ENCODE measurements at regions not wholly inside any gene's neighbourhood (a gene's known extent, or its start where the extent isn't known, plus 50 kb on each side); places are given as distances from the start of the nearest gene placed in this dataset.

- intact Hi-C loops (cut with DNase I) = no loop called here
- 82% methylated on average over 5 of the region's 5 CpGs for whole genome bisulfite sequencing, 2 donors
- H3K27ac ChIP-seq = no peak overlapping the region
- no peak for ATAC-seq
- TF ChIP-seq, protein P1, sequence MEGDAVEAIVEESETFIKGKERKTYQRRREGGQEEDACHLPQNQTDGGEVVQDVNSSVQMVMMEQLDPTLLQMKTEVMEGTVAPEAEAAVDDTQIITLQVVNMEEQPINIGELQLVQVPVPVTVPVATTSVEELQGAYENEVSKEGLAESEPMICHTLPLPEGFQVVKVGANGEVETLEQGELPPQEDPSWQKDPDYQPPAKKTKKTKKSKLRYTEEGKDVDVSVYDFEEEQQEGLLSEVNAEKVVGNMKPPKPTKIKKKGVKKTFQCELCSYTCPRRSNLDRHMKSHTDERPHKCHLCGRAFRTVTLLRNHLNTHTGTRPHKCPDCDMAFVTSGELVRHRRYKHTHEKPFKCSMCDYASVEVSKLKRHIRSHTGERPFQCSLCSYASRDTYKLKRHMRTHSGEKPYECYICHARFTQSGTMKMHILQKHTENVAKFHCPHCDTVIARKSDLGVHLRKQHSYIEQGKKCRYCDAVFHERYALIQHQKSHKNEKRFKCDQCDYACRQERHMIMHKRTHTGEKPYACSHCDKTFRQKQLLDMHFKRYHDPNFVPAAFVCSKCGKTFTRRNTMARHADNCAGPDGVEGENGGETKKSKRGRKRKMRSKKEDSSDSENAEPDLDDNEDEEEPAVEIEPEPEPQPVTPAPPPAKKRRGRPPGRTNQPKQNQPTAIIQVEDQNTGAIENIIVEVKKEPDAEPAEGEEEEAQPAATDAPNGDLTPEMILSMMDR (IDR thresholded peaks at IDR 0.05) = no peak
- TF ChIP-seq POLR2A (IDR thresholded peaks at IDR 0.05) = no peak
- no peaks in the 10 kb centered on the region for H3K36me3 ChIP-seq (replicated peaks in 1 of 2; ENCODE audit: insufficient read depth in 1 of 2, low read depth in 2 of 2)
- H3K27me3 ChIP-seq = no peaks in the 10 kb centered on the region
- no peaks in the 10 kb centered on the region for H3K4me1 ChIP-seq
- DNase-seq = no peak
- no peak overlapping the region for H3K4me3 ChIP-seq
- H3K9me3 ChIP-seq = no peaks in the 10 kb centered on the region
Measured at GRCh38 chr2:211138551-211138950, 582.2 kb downstream of the CPS1 start.

DNA sequence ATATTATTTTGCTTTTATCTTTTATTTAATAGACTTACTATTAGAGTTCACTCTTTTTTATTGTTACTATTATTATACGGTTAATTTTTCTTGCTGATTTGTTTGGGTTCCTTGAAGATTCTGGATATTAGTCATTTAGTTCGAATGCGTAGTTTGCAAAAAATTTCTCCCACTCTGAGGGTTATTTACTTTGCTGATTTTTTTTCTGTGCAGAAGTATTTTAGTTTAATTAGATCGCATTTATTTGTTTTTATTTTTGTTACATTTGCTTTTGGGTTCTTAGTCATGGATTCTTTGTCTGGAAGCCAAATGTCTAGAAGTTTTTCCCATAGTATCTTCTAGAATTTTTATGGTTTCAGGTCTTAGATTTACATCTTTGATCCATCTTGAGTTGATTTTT, 585.2 kb downstream of the CPS1 start:
- DNase-seq = no peak
- no peak overlapping the region for H3K27ac ChIP-seq
- WGBS, 2 donors = 65 to 70% methylated on average over 4 of the region's 4 CpGs
- H3K9me3 ChIP-seq = no peaks in the 10 kb centered on the region
- H3K27me3 ChIP-seq = no peaks in the 10 kb centered on the region
- H3K4me1 ChIP-seq = no peaks in the 10 kb centered on the region
- H3K36me3 ChIP-seq (replicated peaks in 1 of 2; ENCODE audit: insufficient read depth in 1 of 2, low read depth in 2 of 2) = no peaks in the 10 kb centered on the region
- no peak for TF ChIP-seq POLR2A (IDR thresholded peaks at IDR 0.05)
- TF ChIP-seq, protein P1 (IDR thresholded peaks at IDR 0.05) = no peak
- no peak overlapping the region for H3K4me3 ChIP-seq
- intact Hi-C loops (cut with DNase I) = no loop called here
- no peak for ATAC-seq

DNA sequence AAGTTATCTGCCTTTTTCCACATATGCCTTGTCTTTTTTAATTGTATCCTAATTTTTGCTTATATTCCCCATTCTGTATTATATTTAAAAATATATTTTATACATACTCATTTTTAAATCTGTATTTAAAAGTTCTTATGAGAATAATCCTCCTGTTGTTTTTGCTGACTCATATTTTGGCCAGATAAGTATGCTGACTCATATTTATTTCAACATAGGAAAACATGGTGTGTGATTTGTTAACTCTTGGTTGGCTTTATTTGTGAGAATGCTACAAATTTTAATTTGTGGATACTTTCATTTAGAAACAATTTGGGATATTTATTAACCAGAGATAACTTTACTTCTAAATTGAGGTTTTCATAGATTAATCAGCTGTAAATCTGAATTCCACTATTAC, 587.7 kb downstream of the CPS1 start:
- Histone ChIP-seq H3K4me1 (no peaks in the 10 kb centered on the region), H3K27me3 (no peaks in the 10 kb centered on the region), H3K9me3 (no peaks in the 10 kb centered on the region), H3K4me3 (no peak overlapping the region), H3K27ac (no peak overlapping the region), H3K36me3 (replicated peaks in 1 of 2; ENCODE audit: insufficient read depth in 1 of 2, low read depth in 2 of 2) (no peaks in the 10 kb centered on the region)
- ATAC-seq = no peak
- intact Hi-C loops (cut with DNase I) = no loop called here
- TF ChIP-seq POLR2A (IDR thresholded peaks at IDR 0.05) = no peak
- TF ChIP-seq, protein P1 (IDR thresholded peaks at IDR 0.05) = no peak
- DNase-seq = no peak

DNA sequence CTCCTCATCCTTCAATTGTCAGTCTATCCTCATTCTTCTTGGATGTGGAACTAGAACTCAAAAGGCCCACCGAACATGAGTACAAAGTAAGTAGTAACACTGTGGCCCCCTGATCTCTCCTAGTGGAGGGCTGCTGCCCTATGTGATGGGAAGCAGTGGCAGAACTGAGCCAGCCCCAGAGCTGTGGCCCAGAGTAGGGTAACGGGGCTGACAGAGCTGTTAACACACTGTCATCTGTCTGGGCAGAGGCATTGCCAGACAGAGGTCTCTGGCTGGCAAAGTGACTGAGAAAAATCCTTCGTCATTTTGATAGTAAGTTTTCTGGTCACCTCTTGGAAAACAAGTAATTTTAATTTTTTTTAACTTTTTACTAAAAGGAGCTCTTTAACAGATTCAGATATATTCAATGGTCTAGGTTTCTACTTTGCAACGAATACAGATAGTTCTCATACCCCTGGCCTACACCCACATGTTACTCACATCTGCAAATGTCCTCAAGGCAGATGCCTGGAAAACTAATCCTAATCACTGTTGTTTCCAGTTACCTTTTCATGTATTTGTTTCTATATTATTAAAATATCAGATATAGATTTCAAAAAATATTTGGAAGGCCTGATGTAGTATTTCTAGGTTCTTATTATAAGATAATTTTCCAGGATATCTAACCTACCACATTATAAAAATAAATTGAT, 588.7 kb downstream of the CPS1 start:
- Histone ChIP-seq H3K36me3 (replicated peaks in 1 of 2; ENCODE audit: insufficient read depth in 1 of 2, low read depth in 2 of 2) (no peaks in the 10 kb centered on the region), H3K4me1 (no peaks in the 10 kb centered on the region), H3K27ac (no peak overlapping the region), H3K9me3 (no peaks in the 10 kb centered on the region), H3K4me3 (no peak overlapping the region), H3K27me3 (no peaks in the 10 kb centered on the region)
- 74 to 79% methylated on average over 4 of the region's 4 CpGs for WGBS, 2 donors
- no peak for TF ChIP-seq POLR2A (IDR thresholded peaks at IDR 0.05)
- TF ChIP-seq, protein P1 (IDR thresholded peaks at IDR 0.05) = no peak
- ATAC-seq = no peak
- no peak for DNase-seq
- intact Hi-C loops (cut with DNase I) = no loop called here

DNA sequence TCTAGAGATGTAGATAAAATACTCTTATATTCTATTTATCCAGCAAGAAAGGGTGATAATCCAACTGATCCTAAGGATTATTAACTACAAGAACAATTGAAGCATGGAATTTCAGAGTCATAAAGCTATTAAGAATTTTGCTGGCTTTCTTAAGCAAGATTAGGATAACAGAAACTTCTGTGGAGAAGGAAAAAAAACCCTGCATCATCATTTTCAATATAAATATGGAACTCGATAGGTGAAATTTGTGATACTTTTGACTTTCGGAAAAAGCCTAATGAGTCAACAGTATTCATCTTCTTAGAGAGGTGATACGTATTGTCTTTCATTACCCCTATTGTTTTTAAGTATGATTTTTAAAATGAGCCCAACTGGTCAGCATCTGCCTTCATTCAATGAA, 593.3 kb downstream of the CPS1 start:
- DNase-seq (no peak), ATAC-seq (no peak)
- intact Hi-C loops (cut with DNase I) = no loop called here
- Histone ChIP-seq H3K9me3 (no peaks in the 10 kb centered on the region), H3K4me3 (no peak overlapping the region), H3K27ac (no peak overlapping the region), H3K4me1 (no peaks in the 10 kb centered on the region), H3K36me3 (replicated peaks in 1 of 2; ENCODE audit: insufficient read depth in 1 of 2, low read depth in 2 of 2) (no peaks in the 10 kb centered on the region), H3K27me3 (no peaks in the 10 kb centered on the region)
- 83 to 87% methylated on average over 3 of the region's 3 CpGs for WGBS, 2 donors
- TF ChIP-seq POLR2A (IDR thresholded peaks at IDR 0.05) = no peak
- TF ChIP-seq, protein P1 (IDR thresholded peaks at IDR 0.05) = no peak

Measured in body of pancreas (tissue), 4 donors.